ENCODE measurements at regions not wholly inside any gene's neighbourhood (a gene's known extent, or its start where the extent isn't known, plus 50 kb on each side); places are given as distances from the start of the nearest gene placed in this dataset.

- no peak for DNase-seq
- H3K9me3 ChIP-seq = no peaks in the 10 kb centered on the region
- no peak for TF ChIP-seq POLR2A (IDR thresholded peaks at IDR 0.05)
- TF ChIP-seq, protein P1, sequence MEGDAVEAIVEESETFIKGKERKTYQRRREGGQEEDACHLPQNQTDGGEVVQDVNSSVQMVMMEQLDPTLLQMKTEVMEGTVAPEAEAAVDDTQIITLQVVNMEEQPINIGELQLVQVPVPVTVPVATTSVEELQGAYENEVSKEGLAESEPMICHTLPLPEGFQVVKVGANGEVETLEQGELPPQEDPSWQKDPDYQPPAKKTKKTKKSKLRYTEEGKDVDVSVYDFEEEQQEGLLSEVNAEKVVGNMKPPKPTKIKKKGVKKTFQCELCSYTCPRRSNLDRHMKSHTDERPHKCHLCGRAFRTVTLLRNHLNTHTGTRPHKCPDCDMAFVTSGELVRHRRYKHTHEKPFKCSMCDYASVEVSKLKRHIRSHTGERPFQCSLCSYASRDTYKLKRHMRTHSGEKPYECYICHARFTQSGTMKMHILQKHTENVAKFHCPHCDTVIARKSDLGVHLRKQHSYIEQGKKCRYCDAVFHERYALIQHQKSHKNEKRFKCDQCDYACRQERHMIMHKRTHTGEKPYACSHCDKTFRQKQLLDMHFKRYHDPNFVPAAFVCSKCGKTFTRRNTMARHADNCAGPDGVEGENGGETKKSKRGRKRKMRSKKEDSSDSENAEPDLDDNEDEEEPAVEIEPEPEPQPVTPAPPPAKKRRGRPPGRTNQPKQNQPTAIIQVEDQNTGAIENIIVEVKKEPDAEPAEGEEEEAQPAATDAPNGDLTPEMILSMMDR (IDR thresholded peaks at IDR 0.05) = no peak
- intact Hi-C loops (cut with DNase I; ENCODE audit: low total_unique reads) = no loop called here
- no peak overlapping the region for H3K27ac ChIP-seq
- H3K36me3 ChIP-seq = no peaks in the 10 kb centered on the region
- no peak overlapping the region for H3K4me3 ChIP-seq
- H3K27me3 ChIP-seq = no peaks in the 10 kb centered on the region
- no peaks in the 10 kb centered on the region for H3K4me1 ChIP-seq
Measured at GRCh38 chr18:27558388-27559155, 373.5 kb upstream of the CHST9 start.

GRCh38 chr18:27556741-27557140, 371.6 kb upstream of the CHST9 start:
- no peaks in the 10 kb centered on the region for H3K27me3 ChIP-seq
- H3K4me3 ChIP-seq = no peak overlapping the region
- TF ChIP-seq POLR2A (IDR thresholded peaks at IDR 0.05) = no peak
- TF ChIP-seq, protein P1 (IDR thresholded peaks at IDR 0.05) = no peak
- no peaks in the 10 kb centered on the region for H3K4me1 ChIP-seq
- H3K36me3 ChIP-seq = no peaks in the 10 kb centered on the region
- no peaks in the 10 kb centered on the region for H3K9me3 ChIP-seq
- intact Hi-C loops (cut with DNase I; ENCODE audit: low total_unique reads) = no loop called here
- no peak for DNase-seq
- no peak overlapping the region for H3K27ac ChIP-seq

DNA sequence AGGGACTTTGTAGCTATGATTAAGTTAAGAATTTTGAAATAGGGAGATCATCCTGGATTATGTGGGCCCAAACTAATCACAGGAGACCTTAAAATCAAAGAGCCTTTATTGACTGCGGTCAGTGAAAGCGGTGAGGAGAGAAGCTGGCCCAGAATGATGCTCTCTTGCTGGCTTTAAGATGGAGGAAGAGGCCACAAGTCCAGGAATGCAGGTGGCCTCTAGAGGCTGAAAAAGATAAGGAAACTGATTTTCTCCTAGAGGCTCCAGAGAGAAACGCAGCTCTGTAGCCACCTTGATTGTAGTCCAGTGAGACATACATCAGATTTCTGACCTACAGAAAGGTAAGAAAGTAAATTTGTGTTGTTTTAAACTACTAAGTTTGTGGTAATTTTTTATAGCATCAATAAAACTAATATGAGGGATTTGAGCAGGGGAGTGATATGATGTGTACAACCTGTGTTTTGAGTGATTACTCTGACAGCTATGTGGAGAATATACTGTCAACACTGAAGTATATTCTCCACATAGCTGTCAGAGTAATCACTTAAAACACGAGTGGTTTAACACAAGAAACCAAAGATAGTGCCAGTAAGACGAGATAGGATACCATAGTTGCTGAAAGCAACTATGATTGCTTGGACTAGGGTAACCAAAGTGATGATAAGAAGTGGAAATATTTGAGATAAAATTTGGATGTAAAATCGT, 364.4 kb upstream of the CHST9 start:
- intact Hi-C loops (cut with DNase I; ENCODE audit: low total_unique reads) = no loop called here
- no peaks in the 10 kb centered on the region for H3K4me1 ChIP-seq
- no peak for DNase-seq
- no peak overlapping the region for H3K4me3 ChIP-seq
- H3K27me3 ChIP-seq = no peaks in the 10 kb centered on the region
- no peak for TF ChIP-seq POLR2A (IDR thresholded peaks at IDR 0.05)
- TF ChIP-seq, protein P1 (IDR thresholded peaks at IDR 0.05) = no peak
- H3K27ac ChIP-seq = no peak overlapping the region
- H3K9me3 ChIP-seq = no peaks in the 10 kb centered on the region
- H3K36me3 ChIP-seq = no peaks in the 10 kb centered on the region

DNA sequence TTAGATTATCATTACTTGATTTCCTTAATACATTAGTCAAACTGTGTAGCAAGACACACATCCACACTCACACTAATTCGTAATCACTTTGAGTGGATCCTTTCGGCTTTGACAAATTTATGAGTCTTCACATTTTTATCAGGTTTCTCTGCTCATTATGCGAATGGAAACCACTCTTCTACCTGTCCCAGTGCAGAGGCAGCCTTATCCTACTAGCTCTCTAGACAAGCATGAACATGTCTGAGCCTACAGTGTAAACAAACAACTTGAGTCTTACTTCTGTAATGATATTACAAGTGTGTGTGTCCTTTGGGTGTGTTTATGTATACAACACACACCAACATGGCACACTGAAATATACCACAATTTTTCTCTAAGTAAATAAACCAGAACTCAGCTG, 361.9 kb upstream of the CHST9 start:
- Histone ChIP-seq H3K36me3 (no peaks in the 10 kb centered on the region), H3K9me3 (no peaks in the 10 kb centered on the region), H3K4me1 (no peaks in the 10 kb centered on the region), H3K4me3 (no peak overlapping the region), H3K27ac (no peak overlapping the region), H3K27me3 (no peaks in the 10 kb centered on the region)
- intact Hi-C loops (cut with DNase I; ENCODE audit: low total_unique reads) = no loop called here
- DNase-seq = no peak
- TF ChIP-seq, protein P1 (IDR thresholded peaks at IDR 0.05) = no peak
- no peak for TF ChIP-seq POLR2A (IDR thresholded peaks at IDR 0.05)

- no peaks in the 10 kb centered on the region for H3K27me3 ChIP-seq
- no peaks in the 10 kb centered on the region for H3K9me3 ChIP-seq
- no peaks in the 10 kb centered on the region for H3K36me3 ChIP-seq
- no peak overlapping the region for H3K4me3 ChIP-seq
- DNase-seq = no peak
- H3K4me1 ChIP-seq = no peaks in the 10 kb centered on the region
- H3K27ac ChIP-seq = no peak overlapping the region
- intact Hi-C loops (cut with DNase I; ENCODE audit: low total_unique reads) = no loop called here
- TF ChIP-seq, protein P1 (IDR thresholded peaks at IDR 0.05) = no peak
- no peak for TF ChIP-seq POLR2A (IDR thresholded peaks at IDR 0.05)
Measured at GRCh38 chr18:27544206-27544605, 359.1 kb upstream of the CHST9 start.

All from uterus (tissue), 3 donors.